Heart right ventricle (tissue), 16 donors: ENCODE measurements at regions not wholly inside any gene's neighbourhood (a gene's known extent, or its start where the extent isn't known, plus 50 kb on each side); places are given as distances from the start of the nearest gene placed in this dataset.

Source experiments
- ATAC-seq, 8 donors: fragments of 200-7000 bp; cut with Tn5 transposase; one replicate each; pipeline ENCODE4 v1.9.1; 2020; ENCODE audit warnings: mild to moderate bottlenecking in 8 of 8, moderate library complexity in 8 of 8, moderate number of reproducible peaks in 1 of 8
- DNase-seq, 2 donors: peaks; one replicate each; pipeline ENCODE4 v3.0.0-alpha.2; 2020
- H3K27ac ChIP-seq, 10 donors: fragments of 200-600 bp; sonication (generic) in 2 of 10; one replicate each; pipeline versions ENCODE4 v1.5.0 to v1.8.0; 2020 to 2022; ENCODE audit warnings: mild to moderate bottlenecking in 3 of 10
- H3K27me3 ChIP-seq, 7 donors: fragments of 200-600 bp; one replicate each; pipeline ENCODE4 v1.8.0; 2021 to 2022; ENCODE audit warnings: mild to moderate bottlenecking in 2 of 7
- H3K36me3 ChIP-seq, 9 donors: fragments of 200-600 bp; sonication (generic) in 1 of 9; one replicate each; pipeline versions ENCODE4 v1.5.0 to v1.8.0; 2020 to 2022; ENCODE audit warnings: mild to moderate bottlenecking in 2 of 9
- H3K4me1 ChIP-seq, 9 donors: fragments of 200-600 bp; sonication (generic) in 1 of 9; one replicate each; pipeline versions ENCODE4 v1.5.0 to v1.8.0; 2020 to 2022; ENCODE audit warnings: mild to moderate bottlenecking in 4 of 9
- H3K4me3 ChIP-seq, 10 donors: fragments of 200-600 bp; sonication (generic) in 2 of 10; one replicate each; pipeline versions ENCODE4 v1.5.0 to v1.8.0; 2020 to 2022; ENCODE audit warnings: mild to moderate bottlenecking in 7 of 10, moderate library complexity in 2 of 10
- H3K9me3 ChIP-seq, 11 donors: fragments of 200-600 bp in 10 of 11; sonication (generic) in 2 of 11; one replicate each; pipeline versions ENCODE4 v1.5.0 to v1.8.0; 2013 to 2022; ENCODE audit warnings: mild to moderate bottlenecking in 2 of 11, control low read depth in 1 of 11, moderate library complexity in 1 of 11
- WGBS, 2 donors: extraction: QIAGEN DNeasy Blood & Tissue Kit; methylation state at CpG; one replicate each; pipeline ENCODE4 v1.1.7; 2013; ENCODE audit warnings: inconsistent platforms in 1 of 2; 5-methylcytosine and 5-hydroxymethylcytosine counted together
- intact Hi-C, 10 donors: fragments of 100-400 bp; cut with DNase I; formaldehyde crosslinking; loops; one replicate each; pipeline versions ENCODE4 v1.11.1 to v1.14.2; 2022
- TF ChIP-seq, protein P1 (sequence below), 9 donors: fragments of 200-600 bp; sonication (generic) in 2 of 9; IDR thresholded peaks; one replicate each; pipeline versions ENCODE4 v1.5.0 to v1.8.0; 2021 to 2022; ENCODE audit warnings: antibody characterized with exemption in 9 of 9, mild to moderate bottlenecking in 5 of 9, moderate library complexity in 1 of 9
- donor health status: Arrhythmogenic right ventricular cardiomyopathy.
- donor health status: ischemic (EF 13 %, LVEDD 7.1; RV severe dilation, severe dysfunction).
- donor health status: healthy with polysubstance abuse.
- donor health status: DM: no; HTN: yes; CAD: no.
- donor health status: DM: no; HTN: no; CAD: no.
- donor health status: ischemic (EF 25% LVEDD 6.9; RV normal size, moderate dysfunction).
- donor health status: ischemic (EF 25% LVEDD 5.7; RV mildly dilated, moderate dysfunction).
- donor health status: healthy.
- donor health status: DM: yes; HTN: yes; CAD: no.
- donor health status: Ischemic cardiomyopathy.
- donor health status: ischemic (EF 35%, LVEDD 5.7; RV mildly dilated, moderate dysfunction).
- donor health status: nonischemic (EF 11% LVEDD 7.7; RV severe dilation, severe dysfunction).
- donor health status: DM: yes; HTN: yes; CAD: no.
- donor health status: PGD.
- donor health status: ischemic (EF 29% LVEDD 5.4; RV normal size, mild dysfunction).
- donor health status: nonischemic (EF 23%, LVEDD 6.1; RV moderate dilation, normal function).

DNA sequence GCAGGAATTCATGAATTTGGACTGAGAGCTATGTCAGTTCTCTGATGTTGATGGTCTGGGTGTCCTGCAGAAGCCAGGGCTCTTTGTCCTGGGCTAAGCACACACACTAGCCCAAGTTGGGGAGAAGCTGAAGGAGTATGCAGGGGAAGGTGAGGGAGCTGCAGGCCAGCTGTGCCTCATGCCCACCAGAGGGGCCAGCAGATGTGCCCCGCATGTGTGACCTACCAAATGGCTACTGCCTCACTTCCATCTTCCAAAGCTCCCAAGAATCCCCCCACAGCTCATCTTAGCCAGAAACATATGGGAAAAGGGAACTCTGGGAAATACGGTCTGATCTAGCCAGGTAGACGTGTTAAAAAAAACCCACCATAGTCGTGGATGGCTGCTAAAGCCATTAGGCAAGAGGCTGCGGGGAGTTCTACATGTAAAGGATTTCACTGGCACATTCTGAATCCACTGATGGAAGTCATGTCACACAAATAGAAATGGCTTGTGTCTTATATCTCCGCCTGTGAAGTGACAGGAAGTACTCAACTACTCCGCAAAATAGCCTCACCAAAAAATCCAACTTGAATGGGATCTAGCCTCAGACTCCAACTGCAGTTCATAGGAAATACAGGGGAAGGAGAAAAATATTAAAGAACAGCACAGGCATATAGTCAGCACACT is 96.3 kb upstream of the CLMP start:
- peaks cover 0 to 14% (median 0%) of the 10 kb centered on the region in 7 donors for H3K27me3 ChIP-seq
- H3K4me3 ChIP-seq: no peak overlapping the region
- intact Hi-C loops: no loop called here
- DNase-seq (no peak), ATAC-seq (peak in 3 of 8 donors; percentile 49 to 64 (median 50))
- TF ChIP-seq, protein P1, sequence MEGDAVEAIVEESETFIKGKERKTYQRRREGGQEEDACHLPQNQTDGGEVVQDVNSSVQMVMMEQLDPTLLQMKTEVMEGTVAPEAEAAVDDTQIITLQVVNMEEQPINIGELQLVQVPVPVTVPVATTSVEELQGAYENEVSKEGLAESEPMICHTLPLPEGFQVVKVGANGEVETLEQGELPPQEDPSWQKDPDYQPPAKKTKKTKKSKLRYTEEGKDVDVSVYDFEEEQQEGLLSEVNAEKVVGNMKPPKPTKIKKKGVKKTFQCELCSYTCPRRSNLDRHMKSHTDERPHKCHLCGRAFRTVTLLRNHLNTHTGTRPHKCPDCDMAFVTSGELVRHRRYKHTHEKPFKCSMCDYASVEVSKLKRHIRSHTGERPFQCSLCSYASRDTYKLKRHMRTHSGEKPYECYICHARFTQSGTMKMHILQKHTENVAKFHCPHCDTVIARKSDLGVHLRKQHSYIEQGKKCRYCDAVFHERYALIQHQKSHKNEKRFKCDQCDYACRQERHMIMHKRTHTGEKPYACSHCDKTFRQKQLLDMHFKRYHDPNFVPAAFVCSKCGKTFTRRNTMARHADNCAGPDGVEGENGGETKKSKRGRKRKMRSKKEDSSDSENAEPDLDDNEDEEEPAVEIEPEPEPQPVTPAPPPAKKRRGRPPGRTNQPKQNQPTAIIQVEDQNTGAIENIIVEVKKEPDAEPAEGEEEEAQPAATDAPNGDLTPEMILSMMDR (IDR thresholded peaks at IDR 0.05): no peak
- 57 to 60% methylated on average over 7 of the region's 7 CpGs for WGBS, 2 donors
- H3K4me1 ChIP-seq: no peaks in the 10 kb centered on the region
- no peaks in the 10 kb centered on the region for H3K36me3 ChIP-seq
- H3K9me3 ChIP-seq: peaks cover 0 to 5% (median 0%) of the 10 kb centered on the region in 11 donors
- no peak overlapping the region for H3K27ac ChIP-seq

DNA sequence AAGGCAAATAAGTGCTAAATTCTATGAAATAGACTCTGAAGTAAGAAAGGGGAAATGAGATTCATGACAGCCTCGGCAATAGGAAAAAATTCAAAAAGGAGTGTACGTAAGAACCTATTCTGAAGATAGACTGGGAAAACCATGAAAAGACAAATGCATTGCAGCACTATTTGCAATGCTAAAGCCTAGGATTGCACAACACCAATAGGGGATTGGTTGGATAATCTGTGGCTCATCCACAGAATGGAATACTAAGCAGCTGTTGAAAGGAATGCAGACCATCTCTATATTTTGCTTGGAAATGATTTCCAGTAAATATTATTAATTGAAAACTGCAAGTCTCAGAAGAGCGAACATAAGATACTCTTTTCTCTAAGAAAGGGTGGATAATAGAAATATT is 91.7 kb upstream of the CLMP start:
- no peak overlapping the region for H3K4me3 ChIP-seq
- 81 to 84% methylated on average over 3 of the region's 3 CpGs for WGBS, 2 donors
- ATAC-seq (no peak), DNase-seq (no peak)
- peaks cover 0 to 21% (median 5%) of the 10 kb centered on the region in 7 donors for H3K27me3 ChIP-seq
- TF ChIP-seq, protein P1 (IDR thresholded peaks at IDR 0.05): no peak
- H3K9me3 ChIP-seq: peaks cover 0 to 5% (median 0%) of the 10 kb centered on the region in 11 donors
- no peaks in the 10 kb centered on the region for H3K36me3 ChIP-seq
- H3K4me1 ChIP-seq: no peaks in the 10 kb centered on the region
- intact Hi-C loops: no loop called here
- H3K27ac ChIP-seq: no peak overlapping the region

DNA sequence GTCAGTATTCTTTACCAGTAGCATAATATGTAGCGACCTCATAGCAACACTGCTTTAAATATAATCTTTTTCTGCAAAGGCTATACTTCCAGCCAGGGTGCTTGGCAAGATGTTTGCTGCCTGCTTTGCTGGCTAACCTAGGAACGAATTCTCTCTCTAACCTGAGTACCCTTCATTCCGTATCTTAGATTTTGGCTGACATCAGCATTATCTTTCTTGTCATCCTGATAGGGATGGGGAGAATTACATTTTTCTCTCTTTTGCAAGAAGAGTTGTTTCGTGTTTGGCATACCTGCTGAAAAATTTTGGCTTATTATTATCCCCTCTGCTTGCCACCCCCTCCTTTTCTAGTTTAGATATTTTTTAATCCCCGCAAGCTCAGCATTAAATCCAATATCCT is 91.2 kb upstream of the CLMP start:
- Histone ChIP-seq H3K4me3 (no peak overlapping the region), H3K9me3 (peaks cover 0 to 5% (median 0%) of the 10 kb centered on the region in 11 donors), H3K27ac (no peak overlapping the region), H3K36me3 (no peaks in the 10 kb centered on the region), H3K27me3 (peaks cover 0 to 22% (median 5%) of the 10 kb centered on the region in 7 donors), H3K4me1 (no peaks in the 10 kb centered on the region)
- 74 to 77% methylated on average over 5 of the region's 5 CpGs for WGBS, 2 donors
- TF ChIP-seq, protein P1 (IDR thresholded peaks at IDR 0.05): no peak
- ATAC-seq (no peak), DNase-seq (no peak)
- intact Hi-C loops: no loop called here

DNA sequence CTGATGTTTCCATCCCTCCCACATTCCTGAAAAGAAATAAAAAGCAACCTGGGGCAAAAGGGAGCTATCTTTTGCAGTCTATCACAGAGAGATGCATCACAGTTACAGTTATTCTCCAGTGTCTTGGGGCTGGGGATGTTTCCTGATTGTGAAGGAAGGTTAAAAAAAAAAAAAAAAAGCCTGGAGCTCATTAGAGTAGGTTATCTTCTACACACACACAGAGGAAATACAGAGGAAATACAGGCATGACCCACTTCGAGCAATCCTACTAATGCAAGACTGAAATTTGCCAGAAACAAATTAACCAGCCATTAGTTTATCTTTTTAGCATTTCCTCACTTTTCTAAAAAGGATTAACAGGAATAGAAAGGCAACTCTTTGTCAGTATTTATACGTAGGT is 89.4 kb upstream of the CLMP start:
- H3K9me3 ChIP-seq: peaks cover 0 to 5% (median 0%) of the 10 kb centered on the region in 11 donors
- intact Hi-C loops: no loop called here
- H3K4me3 ChIP-seq: no peak overlapping the region
- H3K27me3 ChIP-seq: peaks cover 0 to 27% (median 5%) of the 10 kb centered on the region in 7 donors
- TF ChIP-seq, protein P1 (IDR thresholded peaks at IDR 0.05): no peak
- WGBS, 2 donors: 38 to 49% methylated on average over 2 of the region's 2 CpGs
- DNase-seq (no peak), ATAC-seq (no peak)
- no peak overlapping the region for H3K27ac ChIP-seq
- no peaks in the 10 kb centered on the region for H3K4me1 ChIP-seq
- H3K36me3 ChIP-seq: no peaks in the 10 kb centered on the region
